Stimulated activated naive B cell treated with anti-CD40 and anti-IgM and Interleukin-4, amounts not matched to agents 10 μg/mL and 1 μg/mL and 100 μg/mL, for 72 hours (primary cell): ENCODE measurements at regions not wholly inside any gene's neighbourhood (a gene's known extent, or its start where the extent isn't known, plus 50 kb on each side); places are given as distances from the start of the nearest gene placed in this dataset.

Source experiments
- ATAC-seq, 2 donors: fragments of 150-1000 bp; cut with Tn5 transposase; replicated peaks; 2 replicates each; pipeline ENCODE4 v1.10.0; 2021; ENCODE audit warnings: moderate library complexity in 1 of 2
- DNase-seq: peaks from one replicate; pipeline ENCODE4 v3.0.0; 2021
- H3K27ac Mint-ChIP-seq: one replicate; pipeline ENCODE4 v1.8.0; 2022; ENCODE audit warnings: mild to moderate bottlenecking, mixed read lengths
- H3K27me3 Mint-ChIP-seq, 2 donors: one replicate each; pipeline ENCODE4 v1.8.0; 2022; ENCODE audit warnings: mixed read lengths in 2 of 2
- H3K36me3 Mint-ChIP-seq, 2 donors: one replicate each; pipeline ENCODE4 v1.8.0; 2022; ENCODE audit warnings: mixed read lengths in 2 of 2, mild to moderate bottlenecking in 1 of 2
- H3K4me1 Mint-ChIP-seq, 2 donors: one replicate each; pipeline ENCODE4 v1.8.0; 2022; ENCODE audit warnings: mixed read lengths in 2 of 2, mild to moderate bottlenecking in 1 of 2
- H3K4me3 Mint-ChIP-seq, 2 donors: one replicate each; pipeline ENCODE4 v1.8.0; 2022; ENCODE audit warnings: mild to moderate bottlenecking in 2 of 2, mixed read lengths in 2 of 2, moderate library complexity in 1 of 2
- H3K9me3 Mint-ChIP-seq, 2 donors: one replicate each; pipeline ENCODE4 v1.8.0; 2022; ENCODE audit warnings: mixed read lengths in 2 of 2, mild to moderate bottlenecking in 1 of 2

GRCh38 chr7:153521370-153521769 lies 530.8 kb upstream of the DPP6 start:
- DNase-seq (no peak), ATAC-seq (no peak)
- H3K9me3 Mint-ChIP-seq: peaks cover 3 to 15% of the 10 kb centered on the region in 2 donors
- no peaks in the 10 kb centered on the region for H3K27me3 Mint-ChIP-seq
- H3K4me1 Mint-ChIP-seq: no peaks in the 10 kb centered on the region
- H3K4me3 Mint-ChIP-seq: no peak overlapping the region
- H3K36me3 Mint-ChIP-seq: no peaks in the 10 kb centered on the region
- no peak overlapping the region for H3K27ac Mint-ChIP-seq

- Mint-ChIP-seq H3K27ac (no peak overlapping the region), H3K36me3 (no peaks in the 10 kb centered on the region), H3K4me1 (no peaks in the 10 kb centered on the region), H3K4me3 (no peak overlapping the region), H3K9me3 (peaks cover 7 to 15% of the 10 kb centered on the region in 2 donors), H3K27me3 (no peaks in the 10 kb centered on the region)
- ATAC-seq: no peak
- DNase-seq: no peak
Measured at GRCh38 chr7:153522261-153522660, 529.9 kb upstream of the DPP6 start.

GRCh38 chr7:153523320-153524015 lies 528.7 kb upstream of the DPP6 start:
- Mint-ChIP-seq H3K27me3 (no peaks in the 10 kb centered on the region), H3K4me1 (no peaks in the 10 kb centered on the region), H3K4me3 (no peak overlapping the region), H3K36me3 (no peaks in the 10 kb centered on the region), H3K9me3 (peaks cover 6 to 11% of the 10 kb centered on the region in 2 donors), H3K27ac (no peak overlapping the region)
- ATAC-seq: no peak
- no peak for DNase-seq

- ATAC-seq (no peak), DNase-seq (no peak)
- H3K27ac Mint-ChIP-seq: no peak overlapping the region
- H3K36me3 Mint-ChIP-seq: no peaks in the 10 kb centered on the region
- H3K4me3 Mint-ChIP-seq: no peak overlapping the region
- H3K9me3 Mint-ChIP-seq: peaks cover 4 to 11% of the 10 kb centered on the region in 2 donors
- H3K4me1 Mint-ChIP-seq: no peaks in the 10 kb centered on the region
- no peaks in the 10 kb centered on the region for H3K27me3 Mint-ChIP-seq
Measured at GRCh38 chr7:153524070-153524601, 528.1 kb upstream of the DPP6 start.

- H3K9me3 Mint-ChIP-seq: peaks cover 7 to 18% of the 10 kb centered on the region in 2 donors
- DNase-seq (no peak), ATAC-seq (no peak)
- no peak overlapping the region for H3K4me3 Mint-ChIP-seq
- H3K4me1 Mint-ChIP-seq: no peaks in the 10 kb centered on the region
- no peak overlapping the region for H3K27ac Mint-ChIP-seq
- H3K27me3 Mint-ChIP-seq: no peaks in the 10 kb centered on the region
- no peaks in the 10 kb centered on the region for H3K36me3 Mint-ChIP-seq
Measured at GRCh38 chr7:153529100-153529499, 523.1 kb upstream of the DPP6 start.

- ATAC-seq: no peak
- Mint-ChIP-seq H3K27ac (no peak overlapping the region), H3K27me3 (no peaks in the 10 kb centered on the region), H3K4me1 (no peaks in the 10 kb centered on the region), H3K9me3 (peaks cover 7 to 18% of the 10 kb centered on the region in 2 donors), H3K36me3 (no peaks in the 10 kb centered on the region), H3K4me3 (no peak overlapping the region)
- no peak for DNase-seq
Measured at GRCh38 chr7:153529651-153530165, 522.5 kb upstream of the DPP6 start.

GRCh38 chr7:153530441-153530840 lies 521.8 kb upstream of the DPP6 start:
- ATAC-seq (no peak), DNase-seq (no peak)
- H3K4me3 Mint-ChIP-seq: no peak overlapping the region
- H3K4me1 Mint-ChIP-seq: no peaks in the 10 kb centered on the region
- H3K9me3 Mint-ChIP-seq: peaks cover 7 to 18% of the 10 kb centered on the region in 2 donors
- H3K27ac Mint-ChIP-seq: no peak overlapping the region
- no peaks in the 10 kb centered on the region for H3K27me3 Mint-ChIP-seq
- H3K36me3 Mint-ChIP-seq: no peaks in the 10 kb centered on the region

GRCh38 chr7:153532326-153532725 lies 519.9 kb upstream of the DPP6 start:
- Mint-ChIP-seq H3K9me3 (peaks cover 7 to 19% of the 10 kb centered on the region in 2 donors), H3K27me3 (no peaks in the 10 kb centered on the region), H3K36me3 (no peaks in the 10 kb centered on the region), H3K27ac (no peak overlapping the region), H3K4me3 (no peak overlapping the region), H3K4me1 (no peaks in the 10 kb centered on the region)
- ATAC-seq (no peak), DNase-seq (no peak)

GRCh38 chr7:153537271-153537670 lies 514.9 kb upstream of the DPP6 start:
- Mint-ChIP-seq H3K9me3 (peaks cover 2 to 9% of the 10 kb centered on the region in 2 donors), H3K4me1 (no peaks in the 10 kb centered on the region), H3K36me3 (no peaks in the 10 kb centered on the region), H3K4me3 (no peak overlapping the region), H3K27me3 (no peaks in the 10 kb centered on the region), H3K27ac (no peak overlapping the region)
- ATAC-seq (no peak), DNase-seq (no peak)

- H3K4me1 Mint-ChIP-seq: no peaks in the 10 kb centered on the region
- ATAC-seq: no peak
- H3K27me3 Mint-ChIP-seq: no peaks in the 10 kb centered on the region
- peaks cover 0 to 8% of the 10 kb centered on the region in 2 donors for H3K9me3 Mint-ChIP-seq
- H3K4me3 Mint-ChIP-seq: no peak overlapping the region
- no peaks in the 10 kb centered on the region for H3K36me3 Mint-ChIP-seq
- H3K27ac Mint-ChIP-seq: no peak overlapping the region
- DNase-seq: no peak
Measured at GRCh38 chr7:153541903-153542302, 510.3 kb upstream of the DPP6 start.

GRCh38 chr7:153543232-153543631 lies 509.0 kb upstream of the DPP6 start:
- Mint-ChIP-seq H3K27me3 (no peaks in the 10 kb centered on the region), H3K9me3 (peaks cover 0 to 6% of the 10 kb centered on the region in 2 donors), H3K27ac (no peak overlapping the region), H3K4me1 (no peaks in the 10 kb centered on the region), H3K36me3 (no peaks in the 10 kb centered on the region), H3K4me3 (no peak overlapping the region)
- no peak for DNase-seq
- ATAC-seq: no peak

GRCh38 chr7:153550173-153550572 lies 502.0 kb upstream of the DPP6 start:
- Mint-ChIP-seq H3K4me1 (no peaks in the 10 kb centered on the region), H3K27me3 (no peaks in the 10 kb centered on the region), H3K9me3 (no peaks in the 10 kb centered on the region), H3K36me3 (no peaks in the 10 kb centered on the region), H3K4me3 (no peak overlapping the region), H3K27ac (no peak overlapping the region)
- DNase-seq (no peak), ATAC-seq (no peak)

GRCh38 chr7:153564391-153564790 lies 487.8 kb upstream of the DPP6 start:
- Mint-ChIP-seq H3K27me3 (no peaks in the 10 kb centered on the region), H3K4me1 (no peaks in the 10 kb centered on the region), H3K4me3 (no peak overlapping the region), H3K27ac (no peak overlapping the region), H3K9me3 (peaks cover 17 to 27% of the 10 kb centered on the region in 2 donors), H3K36me3 (no peaks in the 10 kb centered on the region)
- ATAC-seq (no peak), DNase-seq (no peak)

GRCh38 chr7:153566324-153566723 lies 485.9 kb upstream of the DPP6 start:
- H3K9me3 Mint-ChIP-seq: peaks cover 30 to 34% of the 10 kb centered on the region in 2 donors
- H3K27me3 Mint-ChIP-seq: no peaks in the 10 kb centered on the region
- no peaks in the 10 kb centered on the region for H3K4me1 Mint-ChIP-seq
- DNase-seq (no peak), ATAC-seq (no peak)
- no peak overlapping the region for H3K4me3 Mint-ChIP-seq
- H3K27ac Mint-ChIP-seq: no peak overlapping the region
- peaks cover 0 to 4% of the 10 kb centered on the region in 2 donors for H3K36me3 Mint-ChIP-seq

- H3K27ac Mint-ChIP-seq: no peak overlapping the region
- DNase-seq: no peak
- peaks cover 0 to 4% of the 10 kb centered on the region in 2 donors for H3K36me3 Mint-ChIP-seq
- no peaks in the 10 kb centered on the region for H3K4me1 Mint-ChIP-seq
- H3K9me3 Mint-ChIP-seq: peaks cover 29 to 34% of the 10 kb centered on the region in 2 donors
- H3K27me3 Mint-ChIP-seq: no peaks in the 10 kb centered on the region
- ATAC-seq: no peak
- H3K4me3 Mint-ChIP-seq: no peak overlapping the region
Measured at GRCh38 chr7:153567426-153567825, 484.8 kb upstream of the DPP6 start.
